Ecto neural progenitor cell (in vitro differentiated cells): ENCODE measurements at regions not wholly inside any gene's neighbourhood (a gene's known extent, or its start where the extent isn't known, plus 50 kb on each side); places are given as distances from the start of the nearest gene placed in this dataset.

Experiments
- DNase-seq: peaks from one replicate; pipeline ENCODE4 v3.0.0-alpha.2; 2018; ENCODE audit warnings: low spot score

DNA sequence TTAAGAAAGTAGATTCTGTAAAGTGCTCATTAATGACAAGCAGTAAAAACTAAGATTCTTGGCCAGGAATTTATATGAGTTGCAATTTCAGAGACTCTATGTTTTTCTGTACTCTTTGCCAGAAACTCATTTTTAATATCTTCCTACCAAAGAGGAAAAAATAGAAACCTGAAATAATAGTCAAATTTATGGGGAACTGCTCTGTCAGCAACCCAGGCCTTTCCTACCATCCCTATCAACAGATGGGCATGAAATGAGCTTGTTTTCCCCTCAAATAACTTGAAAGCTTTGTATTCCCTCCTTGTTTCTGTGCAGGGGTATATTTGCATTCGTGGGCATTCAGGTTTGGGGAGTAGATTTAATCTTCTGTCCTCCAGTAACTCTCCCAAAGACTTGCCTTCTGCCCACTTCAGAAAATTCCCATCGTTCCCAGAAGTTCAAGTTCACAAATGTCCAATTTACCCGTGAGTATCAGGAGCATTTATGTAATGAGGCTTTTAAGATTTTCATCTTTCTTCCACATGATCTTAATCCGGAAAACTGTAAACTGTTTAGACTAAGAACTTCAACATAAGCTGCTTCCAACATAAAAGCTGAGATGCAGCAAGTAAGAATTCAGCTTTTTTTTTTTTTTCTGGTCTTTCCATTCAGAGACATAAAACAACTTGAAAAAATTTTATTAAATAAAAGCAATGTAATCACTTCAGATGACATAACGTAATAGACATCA lies 363.1 kb downstream of the EFNB2 start:
- no peak for DNase-seq

- no peak for DNase-seq
These were observed 372.0 kb downstream of the EFNB2 start for GRCh38 chr13:106163426-106163825.

GRCh38 chr13:106161146-106161545 lies 374.3 kb downstream of the EFNB2 start:
- no peak for DNase-seq

DNA sequence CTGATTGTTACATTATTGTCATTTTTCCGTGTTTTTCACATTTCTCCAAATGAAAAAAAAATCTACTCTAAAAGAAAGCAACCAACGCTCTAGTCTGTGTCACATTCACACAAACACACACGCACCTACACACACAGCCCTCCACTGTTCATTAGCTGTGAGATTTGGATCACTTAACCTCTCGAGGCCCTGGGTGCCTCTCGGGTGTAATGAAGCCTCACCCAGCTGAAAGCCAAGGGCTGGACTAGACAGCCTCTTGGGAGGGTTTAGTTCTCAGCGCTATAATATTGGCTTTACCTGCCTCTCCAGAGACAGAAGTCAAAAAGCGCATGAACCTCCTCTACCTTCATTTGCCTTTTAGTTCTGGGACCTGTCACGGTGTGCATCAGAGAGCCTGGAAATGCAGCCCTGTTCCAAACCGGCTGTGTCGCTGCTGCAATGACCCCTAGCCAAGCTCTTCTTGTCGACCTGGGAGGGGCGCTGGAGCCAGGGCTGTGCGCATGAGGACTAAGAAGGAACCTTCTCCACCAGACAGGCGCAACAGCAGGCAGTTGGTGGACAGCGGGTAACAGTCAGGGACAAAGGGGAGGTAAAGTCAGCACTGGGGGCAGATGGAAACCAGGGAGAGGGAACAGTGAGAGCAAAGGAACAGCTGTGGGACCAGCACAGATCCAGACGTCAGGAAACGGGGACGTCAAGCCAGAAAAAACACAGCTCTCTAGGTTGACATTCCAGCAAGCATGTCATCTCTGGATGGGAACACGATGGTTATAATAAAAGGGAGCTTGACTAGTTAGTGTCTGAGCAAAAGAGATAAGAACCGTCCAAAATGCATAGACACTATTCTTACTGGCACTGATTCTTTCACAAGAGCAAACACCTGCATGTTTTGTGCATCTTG lies 375.9 kb downstream of the EFNB2 start:
- no peak for DNase-seq

GRCh38 chr13:106156468-106156867 lies 379.0 kb downstream of the EFNB2 start:
- DNase-seq: no peak

GRCh38 chr13:106155411-106155810 lies 380.1 kb downstream of the EFNB2 start:
- DNase-seq: no peak

- no peak for DNase-seq
These were observed 381.6 kb downstream of the EFNB2 start for GRCh38 chr13:106153876-106154275.

DNA sequence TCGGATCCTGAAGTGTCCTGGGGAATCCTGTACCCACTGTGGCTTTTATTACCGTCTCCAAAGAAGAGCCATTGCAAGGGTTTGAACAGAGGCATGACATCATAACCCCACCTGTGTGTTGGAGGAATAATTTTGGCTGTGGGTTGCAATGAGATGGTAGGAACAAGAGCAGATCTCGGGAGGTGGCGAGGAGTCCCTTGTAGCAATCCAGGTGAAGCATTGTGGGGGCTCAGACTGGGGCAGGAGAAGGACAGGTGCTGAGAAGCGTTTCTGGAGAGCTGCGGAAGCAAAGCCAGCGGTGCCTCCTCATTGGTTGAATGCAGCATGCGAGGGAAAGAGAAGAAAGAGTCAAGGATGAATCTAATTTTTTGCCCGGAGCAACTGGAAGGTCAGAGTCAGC lies 382.4 kb downstream of the EFNB2 start:
- no peak for DNase-seq

DNA sequence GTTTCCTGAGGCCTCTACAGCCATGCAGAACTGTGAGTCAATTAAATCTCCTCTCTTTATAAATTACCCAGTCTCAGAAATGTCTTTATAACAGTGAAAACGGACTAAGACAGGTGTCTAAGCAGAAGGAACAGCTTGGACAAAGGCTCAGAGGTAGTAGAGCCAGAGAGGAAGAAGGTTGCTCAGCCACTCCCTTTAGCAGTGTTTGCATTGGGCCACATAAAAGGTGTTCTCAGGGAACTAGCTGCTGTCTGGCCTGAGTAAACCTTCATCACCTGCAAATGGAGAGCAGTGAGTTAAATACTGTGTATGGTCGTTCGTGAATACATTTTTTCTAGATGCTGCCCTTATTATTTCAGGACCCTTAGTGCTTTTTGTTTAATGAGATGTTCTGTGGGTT lies 383.4 kb downstream of the EFNB2 start:
- no peak for DNase-seq

DNA sequence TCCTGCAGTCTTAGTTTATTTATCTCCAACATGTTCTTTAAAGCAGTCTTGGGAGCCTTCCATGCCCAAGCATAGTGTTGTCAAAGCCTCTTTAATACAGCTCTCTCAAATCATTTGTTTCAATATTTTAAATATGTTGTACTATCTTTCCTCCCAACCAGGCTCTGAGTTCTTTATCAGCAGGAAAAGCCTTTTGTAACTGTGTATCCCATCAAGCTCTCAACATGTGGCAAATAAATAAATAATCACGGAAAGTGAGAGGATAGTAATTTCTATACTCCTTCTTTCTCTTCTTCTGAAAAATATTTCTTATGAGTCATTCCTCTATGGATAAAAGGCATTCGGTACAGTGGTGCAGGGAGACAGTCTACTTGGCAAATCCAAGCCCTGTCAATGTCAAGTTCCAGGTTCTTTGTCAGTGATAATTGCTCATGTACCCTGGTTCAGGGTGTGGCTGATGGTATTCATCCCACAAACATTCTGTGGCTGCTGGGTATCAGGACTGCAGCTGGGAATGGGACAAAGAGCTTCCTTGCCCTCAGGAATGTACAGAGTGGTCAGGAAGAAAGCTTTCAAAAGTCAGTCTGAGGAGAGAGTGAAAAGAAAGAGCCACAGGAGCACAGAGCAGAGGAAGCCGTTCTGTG lies 384.3 kb downstream of the EFNB2 start:
- no peak for DNase-seq

- no peak for DNase-seq
These were observed 389.2 kb downstream of the EFNB2 start for GRCh38 chr13:106145997-106146864.

DNA sequence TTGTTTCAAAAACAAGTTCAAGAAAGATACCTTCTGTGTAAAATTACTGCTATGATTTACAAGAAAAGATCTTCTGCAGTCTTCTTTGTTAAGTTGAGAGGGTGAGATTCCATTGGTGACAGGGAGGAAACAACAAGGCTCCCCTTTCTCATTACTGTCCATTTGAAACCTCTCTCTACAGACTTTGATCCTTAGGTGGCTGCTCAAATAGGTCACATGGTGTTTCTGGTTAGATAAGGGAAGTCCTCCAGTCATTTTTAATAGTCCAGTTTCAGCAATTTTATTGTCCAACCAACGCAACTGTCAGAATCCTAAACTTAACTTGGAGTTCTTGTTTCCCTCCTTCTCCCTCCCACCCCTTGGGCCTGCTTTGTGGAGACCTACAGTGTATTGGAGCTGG lies 390.4 kb downstream of the EFNB2 start:
- DNase-seq: no peak

- DNase-seq: no peak
These were observed 391.3 kb downstream of the EFNB2 start for GRCh38 chr13:106143930-106144709.

DNA sequence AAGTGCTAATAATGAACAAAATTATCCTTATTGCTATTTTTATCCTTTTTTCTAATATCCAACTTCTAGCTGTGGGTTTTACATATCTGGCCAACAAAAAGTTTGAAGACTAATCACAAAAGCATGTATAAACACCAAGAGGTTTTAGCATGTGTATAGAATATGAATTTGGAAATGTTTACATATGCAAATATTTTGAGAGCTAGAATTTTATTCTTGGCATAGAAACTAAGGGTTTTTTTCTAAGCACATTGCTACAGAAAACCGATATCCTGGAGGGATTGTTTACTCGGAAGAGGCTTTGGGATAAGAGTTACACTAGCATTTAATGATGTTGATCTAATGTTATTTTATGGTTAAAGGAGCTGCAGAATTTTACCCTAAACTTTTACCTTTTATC lies 392.1 kb downstream of the EFNB2 start:
- no peak for DNase-seq

GRCh38 chr13:106140476-106140875 lies 395.0 kb downstream of the EFNB2 start:
- no peak for DNase-seq

DNA sequence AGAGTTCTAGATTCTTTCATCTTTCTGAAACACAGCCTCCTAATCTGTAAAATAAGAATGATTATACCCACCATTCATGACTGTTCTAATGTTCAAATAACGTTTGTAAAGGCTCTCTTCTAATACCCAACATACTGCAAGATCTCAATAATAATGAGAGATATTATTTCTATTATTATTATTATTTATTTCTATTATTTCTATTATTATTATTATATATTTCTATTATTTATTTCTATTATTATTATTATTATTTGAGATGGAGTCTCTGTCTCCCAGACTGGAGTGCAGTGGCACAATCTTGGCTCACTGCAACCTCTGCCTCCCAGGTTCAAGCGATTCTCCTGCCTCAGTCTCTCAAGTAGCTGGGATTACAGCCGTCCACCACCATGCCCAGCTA lies 395.5 kb downstream of the EFNB2 start:
- no peak for DNase-seq

DNA sequence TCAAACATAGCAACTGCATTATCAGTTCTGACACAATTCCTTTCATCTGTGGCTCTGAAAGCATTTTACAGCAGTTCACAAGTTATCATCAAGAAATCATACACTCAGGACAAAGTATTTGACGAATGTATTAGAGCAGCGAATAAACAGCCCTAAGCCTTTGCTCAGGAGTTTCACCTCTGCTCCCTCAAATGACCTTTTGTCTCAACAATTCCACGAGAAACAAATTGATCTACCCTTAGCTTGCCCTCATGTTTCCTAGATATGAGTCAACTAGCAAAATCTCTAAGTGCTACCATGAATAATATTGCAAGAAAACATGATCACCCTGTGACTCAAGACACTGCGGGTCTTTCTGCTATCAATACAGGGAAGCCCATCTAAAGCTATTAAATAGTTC lies 396.1 kb downstream of the EFNB2 start:
- DNase-seq: no peak

DNA sequence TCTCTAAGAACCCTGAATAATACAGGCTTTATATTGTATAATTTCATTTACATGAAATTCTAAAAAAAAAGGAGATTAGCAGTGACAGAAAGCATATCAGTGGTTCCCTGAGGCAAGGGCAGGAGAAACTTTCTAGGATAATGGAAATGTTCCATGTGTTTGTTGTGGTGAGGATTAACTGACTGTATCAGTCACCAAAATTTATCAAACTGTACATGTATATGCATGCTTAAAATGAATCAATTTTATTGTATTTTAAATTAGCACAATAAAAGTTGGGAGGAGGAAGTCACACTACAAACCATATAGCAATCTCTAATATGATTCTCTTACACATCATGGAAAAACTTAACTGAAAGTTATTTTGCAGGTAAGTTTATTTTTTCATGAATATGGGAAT lies 396.8 kb downstream of the EFNB2 start:
- DNase-seq: no peak

DNA sequence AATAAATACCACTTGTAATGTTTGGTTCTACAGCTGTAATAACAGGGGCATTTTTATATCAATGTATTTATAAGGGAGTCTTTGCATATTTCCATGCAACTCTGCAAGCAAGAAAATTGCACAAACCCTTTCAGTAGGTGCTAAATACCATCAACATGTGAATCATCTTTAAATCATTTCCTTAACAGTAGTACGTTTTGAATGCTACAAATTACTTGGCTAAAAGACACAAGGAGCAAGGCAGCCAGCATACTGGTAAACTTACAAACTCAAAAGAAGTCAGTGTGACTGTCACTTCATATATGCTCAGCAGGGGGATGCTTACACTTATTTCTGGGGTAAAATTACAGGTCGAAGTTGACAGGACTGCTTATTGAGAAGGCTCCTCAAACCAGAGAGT lies 402.4 kb downstream of the EFNB2 start:
- DNase-seq: no peak

GRCh38 chr13:106132216-106132615 lies 403.2 kb downstream of the EFNB2 start:
- DNase-seq: no peak

DNA sequence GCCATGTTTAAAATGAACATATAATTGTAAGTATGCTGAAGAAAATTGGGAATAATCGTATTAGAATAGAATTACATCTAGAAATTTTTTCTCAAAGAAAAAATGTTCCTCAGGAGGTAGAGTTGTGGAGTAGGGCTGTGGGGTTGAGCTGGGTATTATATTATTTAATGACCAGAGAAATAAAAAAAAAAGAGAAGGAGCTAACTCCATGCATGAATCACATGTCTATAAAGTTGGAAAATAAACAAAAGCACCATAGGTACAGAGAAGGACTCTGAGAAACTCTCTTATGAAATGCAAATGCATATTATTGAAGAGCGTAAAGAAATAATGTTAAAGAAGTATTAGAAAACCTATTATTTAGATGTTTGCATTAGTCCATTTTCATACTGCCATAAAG lies 405.5 kb downstream of the EFNB2 start:
- DNase-seq: no peak
